K562 (cell line): ENCODE measurements at regions not wholly inside any gene's neighbourhood (a gene's known extent, or its start where the extent isn't known, plus 50 kb on each side); places are given as distances from the start of the nearest gene placed in this dataset.
A peak's percentile ranks its signal among the peaks of the same experiment; 100 is the strongest.

ENCODE experiments used
- ARID1B ChIP-seq: fragments of 450-650 bp; IDR thresholded peaks from 2 replicates; pipeline ENCODE4 v1.6.1; 2016; ENCODE audit warnings: antibody characterized with exemption, mild to moderate bottlenecking, inconsistent platforms
- ELK1 ChIP-seq: sonication (generic); formaldehyde crosslinking; IDR thresholded peaks from 2 replicates; pipeline ENCODE4 v1.8.1; 2022; ENCODE audit warnings: missing genetic modification reagents
- FIP1L1 ChIP-seq: fragments of 200-400 bp; formaldehyde crosslinking; IDR thresholded peaks from 2 replicates; pipeline ENCODE4 v1.6.1; 2018; ENCODE audit warnings: mild to moderate bottlenecking, low read depth, low read length; ENCODE audit not compliant: poor library complexity, severe bottlenecking
- FOSL1 ChIP-seq: fragments of 200-800 bp; sonication (Bioruptor generic); conservative IDR thresholded peaks from 2 replicates; pipeline ENCODE4 v1.6.1; 2016; ENCODE audit warnings: missing genetic modification characterization, missing compliant biosample characterization
- HOXB6 ChIP-seq: fragments of 250-450 bp; sonication (Bioruptor Pico); IDR thresholded peaks from 2 replicates; pipeline ENCODE4 v1.5.1; 2022; ENCODE audit warnings: mild to moderate bottlenecking, borderline replicate concordance
- JUN ChIP-seq, 2 experiments: sonication (generic) in 1 of 2; formaldehyde crosslinking in 1 of 2; IDR thresholded peaks; 2 replicates each; pipeline versions ENCODE4 v1.6.1 to v1.8.0; 2012 to 2022; ENCODE audit warnings: borderline replicate concordance in 2 of 2, mild to moderate bottlenecking in 2 of 2, improper control_type of control experiment in 1 of 2, low read depth in 1 of 2, low read length in 1 of 2, missing genetic modification reagents in 1 of 2
- LEF1 ChIP-seq: fragments of 450-650 bp; IDR thresholded peaks from 2 replicates; pipeline ENCODE4 v1.6.1; 2016; ENCODE audit warnings: mild to moderate bottlenecking
- MIER1 ChIP-seq: fragments of 450-650 bp; IDR thresholded peaks from 2 replicates; pipeline ENCODE4 v1.6.1; 2016; ENCODE audit warnings: antibody characterized with exemption, mild to moderate bottlenecking, low read depth
- PHB ChIP-seq: fragments of 250-450 bp; sonication (Bioruptor Pico); IDR thresholded peaks from 2 replicates; pipeline ENCODE4 v1.5.0; 2021
- SNIP1 ChIP-seq: fragments of 450-650 bp; IDR thresholded peaks from 2 replicates; pipeline ENCODE4 v1.7.1; 2017; ENCODE audit warnings: low read depth, mild to moderate bottlenecking
- SNRNP70 ChIP-seq: fragments of 200-400 bp; formaldehyde crosslinking; optimal IDR thresholded peaks from 2 replicates; pipeline ENCODE3; 2017; ENCODE audit warnings: low read depth, low read length
- ZFP1 ChIP-seq: fragments of 450-650 bp; formaldehyde crosslinking; IDR thresholded peaks from 2 replicates; pipeline ENCODE4 v1.4.0; 2020; ENCODE audit warnings: mild to moderate bottlenecking, mixed read lengths
- ZFPM2 ChIP-seq: fragments of 250-450 bp; sonication (Bioruptor Pico); IDR thresholded peaks from 2 replicates; pipeline ENCODE4 v1.5.1; 2022; ENCODE audit warnings: mild to moderate bottlenecking
- ZNF124 ChIP-seq: sonication (generic); formaldehyde crosslinking; IDR thresholded peaks from 2 replicates; pipeline ENCODE4 v1.8.1; 2022; ENCODE audit warnings: missing genetic modification reagents
- ZNF165 ChIP-seq: fragments of 250-450 bp; sonication (Bioruptor Pico); IDR thresholded peaks from 2 replicates; pipeline ENCODE4 v1.4.0; 2020; ENCODE audit warnings: borderline replicate concordance
- ZNF224 ChIP-seq: sonication (generic); formaldehyde crosslinking; IDR thresholded peaks from 2 replicates; pipeline ENCODE4 v1.8.0; 2022; ENCODE audit warnings: mild to moderate bottlenecking, missing genetic modification reagents
- ZNF282 ChIP-seq: sonication (generic); formaldehyde crosslinking; IDR thresholded peaks from 2 replicates; pipeline ENCODE4 v1.8.1; 2023; ENCODE audit warnings: missing genetic modification reagents
- ZNF764 ChIP-seq: fragments of 250-450 bp; sonication (Bioruptor Pico); IDR thresholded peaks from 2 replicates; pipeline ENCODE4 v1.4.0; 2020; ENCODE audit warnings: low read depth, mild to moderate bottlenecking, moderate library complexity
- ZNF780A ChIP-seq: fragments of 250-450 bp; sonication (Bioruptor Pico); IDR thresholded peaks from 2 replicates; pipeline ENCODE4 v1.5.0; 2021; ENCODE audit warnings: mild to moderate bottlenecking

GRCh38 chr17:33469911-33470310 lies 176.8 kb upstream of the ASIC2 start (continued):
- no peak for TF ChIP-seq ARID1B
- no peak for TF ChIP-seq ZNF124 (CRISPR knock-in tag)
- TF ChIP-seq FOSL1, result peak; percentile 67
- no peak for TF ChIP-seq SNRNP70
- no peak for TF ChIP-seq ZNF780A (CRISPR knock-in tag)
- TF ChIP-seq LEF1, result no peak
- TF ChIP-seq ZFPM2 (CRISPR knock-in tag), result no peak
- 0 out of 2 replicates have a peak, but pooled peaks have one; percentile 28 for TF ChIP-seq JUN (IDR thresholded peaks at IDR 0.05; ENCODE audit: borderline replicate concordance, low read depth, low read length)
- no peak for TF ChIP-seq JUN (CRISPR knock-in tag; IDR thresholded peaks at IDR 0.05; ENCODE audit: borderline replicate concordance)
- TF ChIP-seq PHB (CRISPR knock-in tag), result no peak
- no peak for TF ChIP-seq ZNF165 (CRISPR knock-in tag)
- no peak for TF ChIP-seq FIP1L1
- TF ChIP-seq MIER1, result no peak
- TF ChIP-seq ZNF764, result no peak
- TF ChIP-seq ELK1 (CRISPR knock-in tag), result no peak
- TF ChIP-seq SNIP1, result no peak
- no peak for TF ChIP-seq HOXB6 (CRISPR knock-in tag)
- no peak for TF ChIP-seq ZFP1 (CRISPR knock-in tag)
- TF ChIP-seq ZNF224 (CRISPR knock-in tag), result no peak
- TF ChIP-seq ZNF282, result no peak
